HEK293 (cell line): ENCODE measurements at regions not wholly inside any gene's neighbourhood (a gene's known extent, or its start where the extent isn't known, plus 50 kb on each side); places are given as distances from the start of the nearest gene placed in this dataset.
A peak's percentile ranks its signal among the peaks of the same experiment; 100 is the strongest.

Source experiments
- CTCF ChIA-PET: fragments of 350-600 bp; formaldehyde crosslinking; extraction: SDS; loops from one replicate; lab custom pipeline; 2021; ENCODE audit warnings: antibody characterized with exemption; lab: Yijun Ruan, JAX
- POLR2A ChIA-PET: fragments of 300-600 bp; formaldehyde crosslinking; extraction: SDS; loops from one replicate; lab custom pipeline; 2020; ENCODE audit warnings: antibody characterized with exemption, inconsistent platforms; lab: Yijun Ruan, JAX
- H3K27ac ChIP-seq: fragments of 200-500 bp; sonication (Bioruptor generic); 2 replicates; pipeline ENCODE4 v1.5.1; 2014; ENCODE audit warnings: low read depth, low read length, control low read depth, inconsistent platforms; ENCODE audit errors: extremely low read depth
- H3K36me3 ChIP-seq, 2 experiments: fragments of 200-500 bp in 1 of 2; sonication (Bioruptor generic) in 1 of 2; 1 replicate in 1 of 2; 2 replicates in 1 of 2; pipeline ENCODE4 v1.5.1; 2014 to 2017; ENCODE audit warnings: inconsistent platforms in 2 of 2, low read length in 2 of 2; ENCODE audit not compliant: control insufficient read depth in 2 of 2, insufficient read depth in 1 of 2
- H3K4me1 ChIP-seq: fragments of 200-500 bp; sonication (Bioruptor generic); 2 replicates; pipeline ENCODE4 v1.5.1; 2014; ENCODE audit warnings: mild to moderate bottlenecking, low read length, inconsistent platforms; ENCODE audit not compliant: control insufficient read depth, insufficient read depth
- H3K4me3 ChIP-seq: 2 replicates; pipeline ENCODE4 v1.5.1; 2011; ENCODE audit warnings: low read depth, mild to moderate bottlenecking, control low read depth, low read length, moderate library complexity
- H3K9me3 ChIP-seq: fragments of 200-500 bp; sonication (Bioruptor generic); 2 replicates; pipeline ENCODE4 v1.5.1; 2014; ENCODE audit warnings: low read depth, low read length, inconsistent platforms; ENCODE audit not compliant: control insufficient read depth, insufficient read depth
- ZIC2 ChIP-seq: fragments of 450-650 bp; formaldehyde crosslinking; IDR thresholded peaks from 2 replicates; pipeline ENCODE4 v1.5.1; 2016; ENCODE audit warnings: missing biosample characterization, missing genetic modification characterization
- ZNF112 ChIP-seq: fragments of 450-650 bp; formaldehyde crosslinking; IDR thresholded peaks from 2 replicates; pipeline ENCODE4 v1.5.0; 2017; ENCODE audit warnings: missing biosample characterization, missing genetic modification characterization
- ZNF121 ChIP-seq: fragments of 450-650 bp; formaldehyde crosslinking; IDR thresholded peaks from 2 replicates; pipeline ENCODE4 v1.5.1; 2016; ENCODE audit warnings: missing biosample characterization, missing genetic modification characterization
- ZNF133 ChIP-seq: fragments of 450-650 bp; formaldehyde crosslinking; IDR thresholded peaks from 2 replicates; pipeline ENCODE4 v1.5.1; 2016; ENCODE audit warnings: missing biosample characterization, missing genetic modification characterization
- ZNF146 ChIP-seq: fragments of 450-650 bp; formaldehyde crosslinking; IDR thresholded peaks from 2 replicates; pipeline ENCODE4 v1.5.1; 2016; ENCODE audit warnings: missing biosample characterization, missing genetic modification characterization
- ZNF658 ChIP-seq: fragments of 450-650 bp; formaldehyde crosslinking; IDR thresholded peaks from 2 replicates; pipeline ENCODE4; 2016; ENCODE audit warnings: missing biosample characterization, missing genetic modification characterization
- ZNF677 ChIP-seq: fragments of 450-650 bp; IDR thresholded peaks from 2 replicates; pipeline ENCODE4 v1.5.0; 2018; ENCODE audit warnings: missing biosample characterization, mild to moderate bottlenecking, missing genetic modification characterization, moderate library complexity
- TF ChIP-seq, protein P1 (sequence below): fragments of 450-650 bp; formaldehyde crosslinking; IDR thresholded peaks from 2 replicates; pipeline ENCODE4 v1.5.1; 2016; ENCODE audit warnings: missing biosample characterization, missing genetic modification characterization
- TF ChIP-seq, protein P2 (sequence below): fragments of 450-650 bp; formaldehyde crosslinking; IDR thresholded peaks from 2 replicates; pipeline ENCODE4 v1.5.1; 2016; ENCODE audit warnings: missing biosample characterization, missing genetic modification characterization
- TF ChIP-seq, protein P3 (sequence below): fragments of 450-650 bp; formaldehyde crosslinking; IDR thresholded peaks from 2 replicates; pipeline ENCODE4 v1.5.1; 2016; ENCODE audit warnings: missing biosample characterization, missing genetic modification characterization
- TF ChIP-seq, protein P4 (sequence below): fragments of 450-650 bp; formaldehyde crosslinking; IDR thresholded peaks from 2 replicates; pipeline ENCODE4 v1.5.1; 2016; ENCODE audit warnings: missing biosample characterization, missing genetic modification characterization

DNA sequence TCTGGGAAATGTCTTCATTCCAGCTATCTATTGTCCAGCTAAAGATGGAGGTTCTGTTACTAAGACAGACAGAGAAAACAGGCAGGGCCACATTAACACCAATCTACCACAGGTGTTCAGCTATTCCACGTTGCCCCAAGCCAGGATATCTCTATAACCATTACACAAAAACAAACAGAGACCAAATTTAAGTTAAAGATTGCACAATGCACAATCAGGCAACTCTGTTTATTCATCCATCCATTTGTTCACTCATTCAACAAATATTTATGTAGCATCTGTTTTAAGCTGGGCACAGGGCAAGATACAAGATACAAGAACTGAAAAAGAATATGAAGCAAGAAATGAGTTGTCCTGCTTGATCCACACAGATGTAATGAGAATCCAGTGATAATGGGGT lies 629.0 kb downstream of the MED13L start:
- no peak overlapping the region for H3K27ac ChIP-seq
- CTCF ChIA-PET = no interaction called here
- no peak for TF ChIP-seq ZNF133
- TF ChIP-seq, protein P1, sequence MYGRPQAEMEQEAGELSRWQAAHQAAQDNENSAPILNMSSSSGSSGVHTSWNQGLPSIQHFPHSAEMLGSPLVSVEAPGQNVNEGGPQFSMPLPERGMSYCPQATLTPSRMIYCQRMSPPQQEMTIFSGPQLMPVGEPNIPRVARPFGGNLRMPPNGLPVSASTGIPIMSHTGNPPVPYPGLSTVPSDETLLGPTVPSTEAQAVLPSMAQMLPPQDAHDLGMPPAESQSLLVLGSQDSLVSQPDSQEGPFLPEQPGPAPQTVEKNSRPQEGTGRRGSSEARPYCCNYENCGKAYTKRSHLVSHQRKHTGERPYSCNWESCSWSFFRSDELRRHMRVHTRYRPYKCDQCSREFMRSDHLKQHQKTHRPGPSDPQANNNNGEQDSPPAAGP (tag by site-specific recombination) = no peak
- TF ChIP-seq, protein P2, sequence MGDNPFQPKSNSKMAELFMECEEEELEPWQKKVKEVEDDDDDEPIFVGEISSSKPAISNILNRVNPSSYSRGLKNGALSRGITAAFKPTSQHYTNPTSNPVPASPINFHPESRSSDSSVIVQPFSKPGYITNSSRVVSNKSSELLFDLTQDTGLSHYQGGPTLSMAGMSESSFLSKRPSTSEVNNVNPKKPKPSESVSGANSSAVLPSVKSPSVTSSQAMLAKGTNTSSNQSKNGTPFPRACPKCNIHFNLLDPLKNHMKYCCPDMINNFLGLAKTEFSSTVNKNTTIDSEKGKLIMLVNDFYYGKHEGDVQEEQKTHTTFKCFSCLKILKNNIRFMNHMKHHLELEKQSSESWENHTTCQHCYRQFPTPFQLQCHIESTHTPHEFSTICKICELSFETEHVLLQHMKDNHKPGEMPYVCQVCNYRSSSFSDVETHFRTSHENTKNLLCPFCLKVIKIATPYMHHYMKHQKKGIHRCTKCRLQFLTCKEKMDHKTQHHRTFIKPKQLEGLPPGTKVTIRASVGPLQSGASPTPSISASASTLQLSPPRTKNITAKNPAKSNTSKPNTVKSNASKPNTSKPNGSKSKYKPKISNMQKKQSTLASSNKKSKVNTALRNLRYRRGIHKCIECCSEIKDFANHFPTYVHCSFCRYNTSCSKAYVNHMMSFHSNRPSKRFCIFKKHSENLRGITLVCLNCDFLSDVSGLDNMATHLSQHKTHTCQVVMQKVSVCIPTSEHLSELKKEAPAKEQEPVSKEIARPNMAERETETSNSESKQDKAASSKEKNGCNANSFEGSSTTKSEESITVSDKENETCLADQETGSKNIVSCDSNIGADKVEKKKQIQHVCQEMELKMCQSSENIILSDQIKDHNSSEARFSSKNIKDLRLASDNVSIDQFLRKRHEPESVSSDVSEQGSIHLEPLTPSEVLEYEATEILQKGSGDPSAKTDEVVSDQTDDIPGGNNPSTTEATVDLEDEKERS (tag by site-specific recombination) = no peak
- TF ChIP-seq, protein P3, sequence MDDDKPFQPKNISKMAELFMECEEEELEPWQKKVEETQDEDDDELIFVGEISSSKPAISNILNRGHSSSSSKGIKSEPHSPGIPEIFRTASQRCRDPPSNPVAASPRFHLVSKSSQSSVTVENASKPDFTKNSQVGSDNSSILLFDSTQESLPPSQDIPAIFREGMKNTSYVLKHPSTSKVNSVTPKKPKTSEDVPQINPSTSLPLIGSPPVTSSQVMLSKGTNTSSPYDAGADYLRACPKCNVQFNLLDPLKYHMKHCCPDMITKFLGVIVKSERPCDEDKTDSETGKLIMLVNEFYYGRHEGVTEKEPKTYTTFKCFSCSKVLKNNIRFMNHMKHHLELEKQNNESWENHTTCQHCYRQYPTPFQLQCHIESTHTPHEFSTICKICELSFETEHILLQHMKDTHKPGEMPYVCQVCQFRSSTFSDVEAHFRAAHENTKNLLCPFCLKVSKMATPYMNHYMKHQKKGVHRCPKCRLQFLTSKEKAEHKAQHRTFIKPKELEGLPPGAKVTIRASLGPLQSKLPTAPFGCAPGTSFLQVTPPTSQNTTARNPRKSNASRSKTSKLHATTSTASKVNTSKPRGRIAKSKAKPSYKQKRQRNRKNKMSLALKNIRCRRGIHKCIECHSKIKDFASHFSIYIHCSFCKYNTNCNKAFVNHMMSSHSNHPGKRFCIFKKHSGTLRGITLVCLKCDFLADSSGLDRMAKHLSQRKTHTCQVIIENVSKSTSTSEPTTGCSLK (tag by site-specific recombination) = no peak
- TF ChIP-seq, protein P4, sequence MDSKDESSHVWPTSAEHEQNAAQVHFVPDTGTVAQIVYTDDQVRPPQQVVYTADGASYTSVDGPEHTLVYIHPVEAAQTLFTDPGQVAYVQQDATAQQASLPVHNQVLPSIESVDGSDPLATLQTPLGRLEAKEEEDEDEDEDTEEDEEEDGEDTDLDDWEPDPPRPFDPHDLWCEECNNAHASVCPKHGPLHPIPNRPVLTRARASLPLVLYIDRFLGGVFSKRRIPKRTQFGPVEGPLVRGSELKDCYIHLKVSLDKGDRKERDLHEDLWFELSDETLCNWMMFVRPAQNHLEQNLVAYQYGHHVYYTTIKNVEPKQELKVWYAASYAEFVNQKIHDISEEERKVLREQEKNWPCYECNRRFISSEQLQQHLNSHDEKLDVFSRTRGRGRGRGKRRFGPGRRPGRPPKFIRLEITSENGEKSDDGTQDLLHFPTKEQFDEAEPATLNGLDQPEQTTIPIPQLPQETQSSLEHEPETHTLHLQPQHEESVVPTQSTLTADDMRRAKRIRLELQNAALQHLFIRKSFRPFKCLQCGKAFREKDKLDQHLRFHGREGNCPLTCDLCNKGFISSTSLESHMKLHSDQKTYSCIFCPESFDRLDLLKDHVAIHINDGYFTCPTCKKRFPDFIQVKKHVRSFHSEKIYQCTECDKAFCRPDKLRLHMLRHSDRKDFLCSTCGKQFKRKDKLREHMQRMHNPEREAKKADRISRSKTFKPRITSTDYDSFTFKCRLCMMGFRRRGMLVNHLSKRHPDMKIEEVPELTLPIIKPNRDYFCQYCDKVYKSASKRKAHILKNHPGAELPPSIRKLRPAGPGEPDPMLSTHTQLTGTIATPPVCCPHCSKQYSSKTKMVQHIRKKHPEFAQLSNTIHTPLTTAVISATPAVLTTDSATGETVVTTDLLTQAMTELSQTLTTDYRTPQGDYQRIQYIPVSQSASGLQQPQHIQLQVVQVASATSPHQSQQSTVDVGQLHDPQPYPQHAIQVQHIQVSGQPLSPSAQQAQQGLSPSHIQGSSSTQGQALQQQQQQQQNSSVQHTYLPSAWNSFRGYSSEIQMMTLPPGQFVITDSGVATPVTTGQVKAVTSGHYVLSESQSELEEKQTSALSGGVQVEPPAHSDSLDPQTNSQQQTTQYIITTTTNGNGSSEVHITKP = no peak
- TF ChIP-seq ZNF112 = no peak
- TF ChIP-seq ZIC2 = no peak
- no peak for TF ChIP-seq ZNF658 (tag by site-specific recombination)
- no peak for TF ChIP-seq ZNF121
- POLR2A ChIA-PET = no interaction called here
- H3K36me3 ChIP-seq = no peaks in the 10 kb centered on the region
- H3K4me3 ChIP-seq = no peak overlapping the region
- no peaks in the 10 kb centered on the region for H3K9me3 ChIP-seq
- no peaks in the 10 kb centered on the region for H3K4me1 ChIP-seq

DNA sequence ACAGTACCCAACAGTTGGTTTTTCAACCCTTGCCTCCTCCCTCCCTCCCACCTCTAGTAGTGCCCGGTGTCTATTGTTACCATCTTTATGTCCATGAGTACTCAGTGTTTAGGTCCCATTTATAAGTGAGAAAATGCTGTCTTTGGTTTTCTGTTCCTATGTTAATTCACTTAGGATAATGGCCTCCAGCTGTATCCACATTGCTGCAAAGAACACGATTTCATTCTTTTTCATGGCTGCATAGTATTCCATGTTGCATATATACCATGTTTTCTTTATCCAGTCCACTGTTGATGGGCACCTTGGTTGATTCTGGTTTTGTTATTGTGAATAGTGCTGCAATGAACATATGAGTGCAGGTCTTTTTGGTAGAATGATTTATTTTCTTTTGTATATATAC lies 631.3 kb downstream of the MED13L start:
- Histone ChIP-seq H3K4me3 (no peak overlapping the region), H3K9me3 (no peaks in the 10 kb centered on the region), H3K36me3 (no peaks in the 10 kb centered on the region), H3K27ac (no peak overlapping the region)
- ChIA-PET POLR2A (no interaction called here), CTCF (no interaction called here)
- TF ChIP-seq ZNF146 (tag by site-specific recombination) (peak; percentile 91), ZNF677 (tag by site-specific recombination) (no peak)
- TF ChIP-seq, protein P2 (tag by site-specific recombination) = peak; percentile 70; the same call in 1 of the 2 replicates
- TF ChIP-seq, all 188 proteins: peak for 2
- no peaks in the 10 kb centered on the region for H3K4me1 ChIP-seq
